ENCODE measurements at regions not wholly inside any gene's neighbourhood (a gene's known extent, or its start where the extent isn't known, plus 50 kb on each side); places are given as distances from the start of the nearest gene placed in this dataset.

DNA sequence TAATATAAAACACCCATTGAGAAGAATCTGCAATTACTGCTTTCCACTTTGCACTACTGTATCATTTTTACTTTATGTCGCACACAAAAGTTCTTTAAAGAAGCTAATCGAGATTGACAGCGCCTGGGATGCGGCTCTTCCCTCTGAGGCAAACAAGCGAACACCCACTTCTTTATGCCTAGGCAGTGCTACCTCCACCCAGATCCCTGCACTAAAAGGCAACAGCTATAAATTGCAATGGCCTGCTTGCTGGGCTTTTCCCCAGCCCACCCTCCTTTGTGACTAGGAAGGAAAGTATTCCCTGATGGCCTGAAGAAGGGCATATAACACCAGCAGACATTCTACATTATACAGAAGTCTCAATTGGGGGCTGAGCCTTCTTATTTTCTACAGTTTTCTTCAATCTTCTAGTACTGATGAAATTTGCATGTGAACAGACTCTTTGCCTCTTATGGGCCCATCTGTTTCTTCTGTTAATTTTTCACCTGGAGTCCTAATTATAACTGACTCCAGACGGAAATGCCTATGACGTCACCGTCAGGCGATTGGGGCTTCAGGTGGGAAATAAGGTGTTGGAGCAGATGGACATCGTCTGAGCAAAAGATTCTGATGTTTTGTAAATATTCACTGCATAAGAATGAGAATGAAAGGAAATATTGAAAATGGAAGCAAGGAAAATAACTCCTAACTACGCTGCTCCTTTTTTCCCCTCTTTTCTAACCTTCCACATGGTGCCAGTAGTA, 138.9 kb upstream of the DCC start:
- Histone ChIP-seq H3K27me3 (replicated peaks) (no peaks in the 10 kb centered on the region), H3K36me3 (replicated peaks) (no peaks in the 10 kb centered on the region), H3K27ac (no peak overlapping the region), H3K4me3 (ENCODE audit: low read depth, low read length) (no peak overlapping the region)
- DNase-seq = no peak
- TF ChIP-seq, protein P1, sequence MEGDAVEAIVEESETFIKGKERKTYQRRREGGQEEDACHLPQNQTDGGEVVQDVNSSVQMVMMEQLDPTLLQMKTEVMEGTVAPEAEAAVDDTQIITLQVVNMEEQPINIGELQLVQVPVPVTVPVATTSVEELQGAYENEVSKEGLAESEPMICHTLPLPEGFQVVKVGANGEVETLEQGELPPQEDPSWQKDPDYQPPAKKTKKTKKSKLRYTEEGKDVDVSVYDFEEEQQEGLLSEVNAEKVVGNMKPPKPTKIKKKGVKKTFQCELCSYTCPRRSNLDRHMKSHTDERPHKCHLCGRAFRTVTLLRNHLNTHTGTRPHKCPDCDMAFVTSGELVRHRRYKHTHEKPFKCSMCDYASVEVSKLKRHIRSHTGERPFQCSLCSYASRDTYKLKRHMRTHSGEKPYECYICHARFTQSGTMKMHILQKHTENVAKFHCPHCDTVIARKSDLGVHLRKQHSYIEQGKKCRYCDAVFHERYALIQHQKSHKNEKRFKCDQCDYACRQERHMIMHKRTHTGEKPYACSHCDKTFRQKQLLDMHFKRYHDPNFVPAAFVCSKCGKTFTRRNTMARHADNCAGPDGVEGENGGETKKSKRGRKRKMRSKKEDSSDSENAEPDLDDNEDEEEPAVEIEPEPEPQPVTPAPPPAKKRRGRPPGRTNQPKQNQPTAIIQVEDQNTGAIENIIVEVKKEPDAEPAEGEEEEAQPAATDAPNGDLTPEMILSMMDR (IDR thresholded peaks at IDR 0.05; ENCODE audit: low read depth, low read length, missing control alignments) = no peak
- in situ Hi-C loops (cut with HindIII; ENCODE audit: low pct_ligation_motif_present, low sequenced_read_pairs) = no loop called here

DNA sequence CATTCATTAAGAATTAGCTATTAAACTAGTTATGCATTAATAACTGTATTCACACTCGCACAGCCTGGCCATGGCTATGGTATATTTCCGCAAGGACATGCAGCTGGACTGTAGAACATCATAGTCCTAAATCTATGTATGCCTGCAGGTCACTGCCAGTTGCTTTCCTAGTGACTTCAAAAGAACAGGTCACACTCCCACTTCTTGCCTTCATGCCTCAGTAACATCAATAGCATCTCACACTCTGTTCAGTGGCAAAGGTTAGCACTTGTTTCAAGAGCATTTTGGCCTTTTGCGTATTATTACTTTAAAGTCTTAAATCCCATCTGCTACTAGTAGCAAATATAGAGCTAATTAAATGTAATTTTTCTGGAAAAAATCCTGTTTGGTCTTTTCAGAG, 131.4 kb upstream of the DCC start:
- Histone ChIP-seq H3K4me3 (ENCODE audit: low read depth, low read length) (no peak overlapping the region), H3K27ac (no peak overlapping the region), H3K36me3 (replicated peaks) (no peaks in the 10 kb centered on the region), H3K27me3 (replicated peaks) (no peaks in the 10 kb centered on the region)
- TF ChIP-seq, protein P1 (IDR thresholded peaks at IDR 0.05; ENCODE audit: low read depth, low read length, missing control alignments) = no peak
- no peak for DNase-seq
- in situ Hi-C loops (cut with HindIII; ENCODE audit: low pct_ligation_motif_present, low sequenced_read_pairs) = no loop called here

DNA sequence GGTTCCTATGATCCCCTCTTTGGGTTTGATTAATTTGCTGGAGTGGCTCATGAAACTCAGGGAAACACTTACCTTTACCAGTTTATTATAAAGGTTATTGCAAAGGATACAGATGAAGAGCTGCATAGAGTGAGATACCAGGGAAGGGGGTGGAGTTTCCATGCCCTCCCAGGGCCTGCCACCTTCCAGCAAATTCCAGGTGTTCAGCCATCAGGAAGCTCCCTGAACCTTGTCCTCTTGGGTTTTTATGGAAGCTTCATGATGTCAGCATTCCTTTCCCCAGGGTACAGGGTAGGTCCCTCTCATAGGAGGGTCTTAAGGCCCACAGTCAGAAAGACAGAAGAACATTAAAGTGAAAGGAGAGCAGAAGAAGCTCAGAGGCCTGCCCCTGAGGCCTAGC, 123.9 kb upstream of the DCC start:
- Histone ChIP-seq H3K27me3 (replicated peaks) (no peaks in the 10 kb centered on the region), H3K4me3 (ENCODE audit: low read depth, low read length) (no peak overlapping the region), H3K27ac (no peak overlapping the region), H3K36me3 (replicated peaks) (no peaks in the 10 kb centered on the region)
- in situ Hi-C loops (cut with HindIII; ENCODE audit: low pct_ligation_motif_present, low sequenced_read_pairs) = no loop called here
- DNase-seq = no peak
- TF ChIP-seq, protein P1 (IDR thresholded peaks at IDR 0.05; ENCODE audit: low read depth, low read length, missing control alignments) = no peak

DNA sequence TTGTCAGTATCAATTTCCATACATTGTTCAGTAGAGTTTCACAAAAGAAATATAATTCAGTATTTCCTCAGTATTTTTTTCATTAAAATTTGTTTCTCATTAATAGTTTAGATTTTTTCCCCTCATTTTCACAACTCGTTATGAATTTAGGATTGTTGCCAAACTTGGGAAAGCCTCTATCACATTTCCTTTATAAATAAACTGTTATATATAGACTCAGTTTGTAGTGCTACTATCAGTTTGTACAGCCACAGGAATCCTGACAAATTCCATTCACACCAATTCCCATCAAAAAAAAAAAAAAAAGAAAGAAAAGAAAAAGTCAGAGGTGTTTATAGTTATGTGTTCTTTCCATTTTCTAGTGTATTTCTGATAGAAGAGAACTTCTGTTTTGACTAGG, 123.3 kb upstream of the DCC start:
- Histone ChIP-seq H3K36me3 (replicated peaks) (no peaks in the 10 kb centered on the region), H3K27ac (no peak overlapping the region), H3K4me3 (ENCODE audit: low read depth, low read length) (no peak overlapping the region), H3K27me3 (replicated peaks) (no peaks in the 10 kb centered on the region)
- in situ Hi-C loops (cut with HindIII; ENCODE audit: low pct_ligation_motif_present, low sequenced_read_pairs) = no loop called here
- DNase-seq = no peak
- TF ChIP-seq, protein P1 (IDR thresholded peaks at IDR 0.05; ENCODE audit: low read depth, low read length, missing control alignments) = no peak

DNA sequence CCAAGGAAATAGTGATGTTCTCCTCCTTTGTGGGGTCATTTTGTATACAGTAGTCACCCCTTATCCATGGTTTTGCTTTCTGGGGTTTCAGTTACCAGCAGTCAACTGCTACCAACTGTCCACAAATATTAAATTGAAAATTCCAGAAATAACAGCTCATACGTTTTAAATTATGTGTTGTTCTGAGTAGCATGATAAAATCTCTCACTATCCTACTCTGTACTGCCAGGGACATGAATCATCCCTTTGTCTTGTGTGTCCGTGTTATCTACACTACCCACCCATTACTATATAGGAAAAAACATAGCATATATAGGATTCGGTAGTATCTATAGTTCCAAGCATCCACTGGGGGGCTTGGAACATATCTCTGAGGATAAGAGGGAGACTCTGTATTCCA, 120.9 kb upstream of the DCC start:
- TF ChIP-seq, protein P1 (IDR thresholded peaks at IDR 0.05; ENCODE audit: low read depth, low read length, missing control alignments) = no peak
- Histone ChIP-seq H3K27ac (no peak overlapping the region), H3K27me3 (replicated peaks) (no peaks in the 10 kb centered on the region), H3K4me3 (ENCODE audit: low read depth, low read length) (no peak overlapping the region), H3K36me3 (replicated peaks) (no peaks in the 10 kb centered on the region)
- no peak for DNase-seq
- in situ Hi-C loops (cut with HindIII; ENCODE audit: low pct_ligation_motif_present, low sequenced_read_pairs) = no loop called here

DNA sequence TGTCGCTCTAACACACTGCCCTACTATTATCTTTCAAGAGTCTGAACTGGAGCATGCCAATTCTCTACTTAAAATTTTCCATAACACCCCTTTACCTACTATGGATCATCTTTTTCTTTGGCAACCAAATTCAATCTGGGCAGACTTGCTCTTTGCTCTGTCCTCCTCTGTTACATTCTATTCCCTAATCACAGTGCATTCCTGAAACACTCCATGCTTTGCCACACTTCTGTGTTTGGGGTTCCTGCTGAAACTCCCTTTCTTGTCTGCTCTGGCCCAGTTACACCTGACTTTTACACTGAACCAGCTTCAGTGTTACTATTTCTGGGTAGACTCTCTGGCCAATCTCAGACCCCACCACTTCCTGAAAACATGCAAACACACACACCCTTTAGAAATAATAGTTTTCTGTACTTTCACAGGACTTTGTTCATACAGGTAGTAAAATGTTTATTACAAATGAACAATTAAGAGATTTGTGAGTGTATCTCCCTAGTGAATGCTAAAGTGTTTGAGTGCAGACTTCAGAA, 119.9 kb upstream of the DCC start:
- no peak for DNase-seq
- no peak overlapping the region for H3K27ac ChIP-seq
- no peak overlapping the region for H3K4me3 ChIP-seq (ENCODE audit: low read depth, low read length)
- in situ Hi-C loops (cut with HindIII; ENCODE audit: low pct_ligation_motif_present, low sequenced_read_pairs) = no loop called here
- no peaks in the 10 kb centered on the region for H3K36me3 ChIP-seq (replicated peaks)
- TF ChIP-seq, protein P1 (IDR thresholded peaks at IDR 0.05; ENCODE audit: low read depth, low read length, missing control alignments) = no peak
- H3K27me3 ChIP-seq (replicated peaks) = no peaks in the 10 kb centered on the region

Measured in brain microvascular endothelial cell (primary cell).